ENCODE measurements at regions not wholly inside any gene's neighbourhood (a gene's known extent, or its start where the extent isn't known, plus 50 kb on each side); places are given as distances from the start of the nearest gene placed in this dataset.

- no peaks in the 10 kb centered on the region for H3K9me3 ChIP-seq (replicated peaks; ENCODE audit: control insufficient read depth, insufficient read depth, low read length)
- RAD21 ChIA-PET (ENCODE audit: unreplicated experiment): interaction anchor here (1.2 to 1.6 kb wide), 3 partner anchors 15 to 139 kb away, joined by 4 to 5 read pairs (median 4); no protein-coding TSS in a partner anchor
- BruUV-seq (replicated peaks): no TSS peak
- no peak overlapping the region for H2AFZ ChIP-seq (ENCODE audit: control insufficient read depth, low read depth, low read length)
- H4K20me1 ChIP-seq (ENCODE audit: control insufficient read depth, insufficient read depth): no peaks in the 10 kb centered on the region
- H3K4me3 ChIP-seq: no peak overlapping the region
- intact Hi-C loops (cut with micrococcal nuclease; ENCODE audit: unreplicated experiment): no loop called here
- CTCF ChIA-PET: interaction anchor here (1.2 to 1.7 kb wide), 3 partner anchors 12 to 22 kb away, joined by 3 to 4 read pairs (median 4); no protein-coding TSS in a partner anchor
- H3K27ac ChIP-seq (ENCODE audit: control insufficient read depth, insufficient read depth): no peak overlapping the region
- TF ChIP-seq HDAC6 (IDR thresholded peaks at IDR 0.05; ENCODE audit: unreplicated experiment): no peak
- TF ChIP-seq KLF5 (IDR thresholded peaks at IDR 0.05; ENCODE audit: partially characterized antibody): no peak
- no peak for TF ChIP-seq BCL11A (IDR thresholded peaks at IDR 0.05; ENCODE audit: low read depth, low read length)
- DNase-seq (ENCODE audit: low read depth, low spot score): no peak
- H3K4me1 ChIP-seq (ENCODE audit: control insufficient read depth, insufficient read depth, low read length): no peaks in the 10 kb centered on the region
- POLR2A ChIA-PET: no interaction called here
- ATAC-seq: no peak
- no peak overlapping the region for H3K4me2 ChIP-seq (ENCODE audit: control insufficient read depth, insufficient read depth)
- no peaks in the 10 kb centered on the region for H3K27me3 ChIP-seq (replicated peaks in 1 of 2; ENCODE audit: control insufficient read depth in 2 of 2, insufficient read depth in 2 of 2, low read length in 1 of 2)
- WGBS (ENCODE audit: insufficient coverage, insufficient replicate concordance, low lambda C conversion rate, missing lambda C conversion rate): 81% methylated on average over 4 of the region's 4 CpGs
- SMC1A ChIA-PET (ENCODE audit: uncharacterized antibody, unreplicated experiment): interaction anchor here (0.7 to 1.6 kb wide), 4 partner anchors 18 to 137 kb away, joined by 3 to 5 read pairs (median 3); no protein-coding TSS in a partner anchor
- no peaks in the 10 kb centered on the region for H3K36me3 ChIP-seq (ENCODE audit: control insufficient read depth in 2 of 2, insufficient read depth in 2 of 2, low read length in 1 of 2)
- FAIRE-seq: no peak
- H3K79me2 ChIP-seq (ENCODE audit: control insufficient read depth, insufficient read depth, low read length): no peaks in the 10 kb centered on the region
- H3K9ac ChIP-seq (ENCODE audit: control insufficient read depth, insufficient read depth, low read length): no peak overlapping the region
- in situ Hi-C loops (cut with MboI): no loop called here
Measured at GRCh38 chr7:95668504-95669018, 72.2 kb upstream of the PDK4 start.

DNA sequence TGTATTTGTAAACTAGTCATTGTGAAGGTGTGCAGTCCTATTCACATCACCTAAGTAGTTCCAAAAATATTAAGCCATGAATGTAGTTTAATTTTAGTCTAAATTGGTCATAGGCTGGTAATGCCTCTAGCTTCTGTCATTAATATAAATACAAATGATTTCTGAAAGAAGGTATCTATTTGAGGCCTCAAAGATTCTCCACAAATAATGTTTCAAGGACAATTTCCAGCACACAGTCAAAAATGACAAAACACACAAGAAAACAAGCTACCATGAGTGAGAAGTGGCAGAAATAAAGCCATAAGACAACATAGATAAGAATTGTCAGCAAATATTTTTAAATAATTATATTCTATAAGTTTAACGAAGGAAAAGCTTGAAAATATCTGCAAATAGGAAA, 66.7 kb upstream of the PDK4 start:
- 5% methylated on average over 1 of the region's 1 CpG for WGBS (ENCODE audit: insufficient coverage, insufficient replicate concordance, low lambda C conversion rate, missing lambda C conversion rate)
- no peak overlapping the region for H3K9ac ChIP-seq (ENCODE audit: control insufficient read depth, insufficient read depth, low read length)
- BruUV-seq (replicated peaks): no TSS peak
- no peak overlapping the region for H2AFZ ChIP-seq (ENCODE audit: control insufficient read depth, low read depth, low read length)
- FAIRE-seq (no peak), DNase-seq (ENCODE audit: low read depth, low spot score) (no peak), ATAC-seq (no peak)
- ChIA-PET RAD21 (ENCODE audit: unreplicated experiment) (no interaction called here), CTCF (interaction anchor here (0.7 kb wide), 1 partner anchor 127 kb away, joined by 4 read pairs; no protein-coding TSS in a partner anchor), POLR2A (no interaction called here), SMC1A (ENCODE audit: uncharacterized antibody, unreplicated experiment) (interaction anchor here (0.7 kb wide), 1 partner anchor 870 kb away, joined by 3 read pairs; no protein-coding TSS in a partner anchor)
- no peaks in the 10 kb centered on the region for H3K4me1 ChIP-seq (ENCODE audit: control insufficient read depth, insufficient read depth, low read length)
- H3K4me2 ChIP-seq (ENCODE audit: control insufficient read depth, insufficient read depth): no peak overlapping the region
- intact Hi-C loops (cut with micrococcal nuclease; ENCODE audit: unreplicated experiment) (no loop called here), in situ Hi-C loops (cut with MboI) (no loop called here)
- H3K27me3 ChIP-seq (replicated peaks in 1 of 2; ENCODE audit: control insufficient read depth in 2 of 2, insufficient read depth in 2 of 2, low read length in 1 of 2): no peaks in the 10 kb centered on the region
- H4K20me1 ChIP-seq (ENCODE audit: control insufficient read depth, insufficient read depth): no peaks in the 10 kb centered on the region
- H3K36me3 ChIP-seq (ENCODE audit: control insufficient read depth in 2 of 2, insufficient read depth in 2 of 2, low read length in 1 of 2): no peaks in the 10 kb centered on the region
- H3K9me3 ChIP-seq (replicated peaks; ENCODE audit: control insufficient read depth, insufficient read depth, low read length): no peaks in the 10 kb centered on the region
- no peak overlapping the region for H3K4me3 ChIP-seq
- no peaks in the 10 kb centered on the region for H3K79me2 ChIP-seq (ENCODE audit: control insufficient read depth, insufficient read depth, low read length)
- H3K27ac ChIP-seq (ENCODE audit: control insufficient read depth, insufficient read depth): no peak overlapping the region
- TF ChIP-seq EED (IDR thresholded peaks at IDR 0.05; ENCODE audit: low read depth) (no peak), FOXM1 (IDR thresholded peaks at IDR 0.05; ENCODE audit: low read depth, low read length) (no peak), CEBPZ (IDR thresholded peaks at IDR 0.05; ENCODE audit: low read depth, low read length) (no peak), SIX5 (IDR thresholded peaks at IDR 0.05; ENCODE audit: low read depth, low read length, severe bottlenecking) (no peak), EP300 (IDR thresholded peaks at IDR 0.05; ENCODE audit: borderline replicate concordance in 1 of 2, control insufficient read depth in 1 of 2, low read depth in 2 of 2, low read length in 2 of 2) (no peak), ZBED1 (IDR thresholded peaks at IDR 0.05; ENCODE audit: borderline replicate concordance) (no peak), MEF2A (IDR thresholded peaks at IDR 0.05; ENCODE audit: insufficient read depth, low read depth, low read length) (no peak)
- TF ChIP-seq, protein P1, sequence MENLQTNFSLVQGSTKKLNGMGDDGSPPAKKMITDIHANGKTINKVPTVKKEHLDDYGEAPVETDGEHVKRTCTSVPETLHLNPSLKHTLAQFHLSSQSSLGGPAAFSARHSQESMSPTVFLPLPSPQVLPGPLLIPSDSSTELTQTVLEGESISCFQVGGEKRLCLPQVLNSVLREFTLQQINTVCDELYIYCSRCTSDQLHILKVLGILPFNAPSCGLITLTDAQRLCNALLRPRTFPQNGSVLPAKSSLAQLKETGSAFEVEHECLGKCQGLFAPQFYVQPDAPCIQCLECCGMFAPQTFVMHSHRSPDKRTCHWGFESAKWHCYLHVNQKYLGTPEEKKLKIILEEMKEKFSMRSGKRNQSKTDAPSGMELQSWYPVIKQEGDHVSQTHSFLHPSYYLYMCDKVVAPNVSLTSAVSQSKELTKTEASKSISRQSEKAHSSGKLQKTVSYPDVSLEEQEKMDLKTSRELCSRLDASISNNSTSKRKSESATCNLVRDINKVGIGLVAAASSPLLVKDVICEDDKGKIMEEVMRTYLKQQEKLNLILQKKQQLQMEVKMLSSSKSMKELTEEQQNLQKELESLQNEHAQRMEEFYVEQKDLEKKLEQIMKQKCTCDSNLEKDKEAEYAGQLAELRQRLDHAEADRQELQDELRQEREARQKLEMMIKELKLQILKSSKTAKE (IDR thresholded peaks at IDR 0.05; ENCODE audit: low read depth, poor library complexity, severe bottlenecking): no peak

Data from GM12878 (cell line).